ENCODE measurements at regions not wholly inside any gene's neighbourhood (a gene's known extent, or its start where the extent isn't known, plus 50 kb on each side); places are given as distances from the start of the nearest gene placed in this dataset.

GRCh38 chr5:83810511-83810910 lies 89.9 kb upstream of the HAPLN1 start:
- Histone ChIP-seq H3K27ac (ENCODE audit: insufficient read depth, low read depth, low read length) (no peak overlapping the region), H3K4me2 (ENCODE audit: insufficient read depth, low read length) (no peak overlapping the region), H2AFZ (ENCODE audit: low read depth, low read length) (no peak overlapping the region), H3K4me1 (ENCODE audit: control insufficient read depth, extremely low read depth, insufficient read depth, low read length) (no peaks in the 10 kb centered on the region), H3K79me2 (ENCODE audit: control insufficient read depth, insufficient read depth, low read length) (no peaks in the 10 kb centered on the region), H4K20me1 (replicated peaks; ENCODE audit: control insufficient read depth, extremely low read depth, insufficient read depth, low read length) (no peaks in the 10 kb centered on the region), H3K4me3 (replicated peaks in 1 of 3; ENCODE audit: insufficient read depth in 1 of 3, low read depth in 1 of 3, low read length in 3 of 3) (no peak overlapping the region), H3K9me3 (replicated peaks; ENCODE audit: control insufficient read depth, insufficient read depth, low read length) (no peaks in the 10 kb centered on the region), H3K9ac (replicated peaks; ENCODE audit: extremely low read depth, insufficient read depth, low read length) (no peak overlapping the region), H3K36me3 (ENCODE audit: control insufficient read depth in 2 of 2, extremely low read depth in 1 of 2, insufficient read depth in 2 of 2, low read length in 2 of 2) (no peaks in the 10 kb centered on the region), H3K27me3 (ENCODE audit: control insufficient read depth in 2 of 2, insufficient read depth in 2 of 2, low read length in 2 of 2) (no peaks in the 10 kb centered on the region), H3K9me1 (replicated peaks; ENCODE audit: control insufficient read depth, extremely low read depth, insufficient read depth, low read length) (no peaks in the 10 kb centered on the region)
- ChIA-PET POLR2A (no interaction called here), CTCF (no interaction called here)
- DNase-seq (ENCODE audit: low read depth, low spot score) (no peak), FAIRE-seq (no peak)
- dilution Hi-C loops (cut with MboI; ENCODE audit: extremely low pct_ligation_motif_present, low sequenced_read_pairs) (no loop called here), intact Hi-C loops (cut with micrococcal nuclease) (no loop called here)
- TF ChIP-seq POLR2A (IDR thresholded peaks at IDR 0.05; ENCODE audit: low read depth, low read length) (no peak), EZH2 (IDR thresholded peaks at IDR 0.05; ENCODE audit: borderline replicate concordance, low read depth, low read length, severe bottlenecking) (no peak), POLR2AphosphoS5 (IDR thresholded peaks at IDR 0.05; ENCODE audit: insufficient read depth, low read depth, low read length) (no peak)
- no TSS peak for BruUV-seq (replicated peaks)

GRCh38 chr5:83802686-83803085 lies 82.0 kb upstream of the HAPLN1 start:
- intact Hi-C loops (cut with micrococcal nuclease) = no loop called here
- no peak overlapping the region for H3K27ac ChIP-seq (ENCODE audit: insufficient read depth, low read depth, low read length)
- H3K4me2 ChIP-seq (ENCODE audit: insufficient read depth, low read length) = no peak overlapping the region
- BruUV-seq (replicated peaks) = no TSS peak
- no peak overlapping the region for H3K4me3 ChIP-seq (replicated peaks in 1 of 3; ENCODE audit: insufficient read depth in 1 of 3, low read depth in 1 of 3, low read length in 3 of 3)
- FAIRE-seq (no peak), DNase-seq (ENCODE audit: low read depth, low spot score) (no peak)
- no peaks in the 10 kb centered on the region for H3K4me1 ChIP-seq (ENCODE audit: control insufficient read depth, extremely low read depth, insufficient read depth, low read length)
- H3K9ac ChIP-seq (replicated peaks; ENCODE audit: extremely low read depth, insufficient read depth, low read length) = no peak overlapping the region
- H3K79me2 ChIP-seq (ENCODE audit: control insufficient read depth, insufficient read depth, low read length) = no peaks in the 10 kb centered on the region
- H3K27me3 ChIP-seq (ENCODE audit: control insufficient read depth in 2 of 2, insufficient read depth in 2 of 2, low read length in 2 of 2) = no peaks in the 10 kb centered on the region
- dilution Hi-C loops (cut with MboI; ENCODE audit: extremely low pct_ligation_motif_present, low sequenced_read_pairs) = no loop called here
- no peak overlapping the region for H2AFZ ChIP-seq (ENCODE audit: low read depth, low read length)
- CTCF ChIA-PET = interaction anchor here (0.9 to 1.2 kb wide), 2 partner anchors 10 to 12 kb away, joined by 3 read pairs; no protein-coding TSS in a partner anchor
- no peaks in the 10 kb centered on the region for H3K9me1 ChIP-seq (replicated peaks; ENCODE audit: control insufficient read depth, extremely low read depth, insufficient read depth, low read length)
- H3K9me3 ChIP-seq (replicated peaks; ENCODE audit: control insufficient read depth, insufficient read depth, low read length) = no peaks in the 10 kb centered on the region
- no peaks in the 10 kb centered on the region for H4K20me1 ChIP-seq (replicated peaks; ENCODE audit: control insufficient read depth, extremely low read depth, insufficient read depth, low read length)
- POLR2A ChIA-PET = no interaction called here
- no peaks in the 10 kb centered on the region for H3K36me3 ChIP-seq (ENCODE audit: control insufficient read depth in 2 of 2, extremely low read depth in 1 of 2, insufficient read depth in 2 of 2, low read length in 2 of 2)
- TF ChIP-seq FOS (IDR thresholded peaks at IDR 0.05; ENCODE audit: borderline replicate concordance, insufficient read depth, low read length) (no peak), POLR2A (IDR thresholded peaks at IDR 0.05; ENCODE audit: low read depth, low read length) (no peak), MAX (IDR thresholded peaks at IDR 0.05; ENCODE audit: insufficient read depth, insufficient read length) (no peak), EZH2 (IDR thresholded peaks at IDR 0.05; ENCODE audit: borderline replicate concordance, low read depth, low read length, severe bottlenecking) (no peak)
